ENCODE measurements at regions not wholly inside any gene's neighbourhood (a gene's known extent, or its start where the extent isn't known, plus 50 kb on each side); places are given as distances from the start of the nearest gene placed in this dataset.

- Histone ChIP-seq H3K4me3 (ENCODE audit: control insufficient read depth in 2 of 3, extremely low read depth in 1 of 3, insufficient read depth in 2 of 3, low read depth in 1 of 3, low read length in 3 of 3) (no peak overlapping the region), H3K9me1 (ENCODE audit: control insufficient read depth, extremely low read depth, insufficient read depth, low read length) (no peaks in the 10 kb centered on the region), H3K4me2 (ENCODE audit: control insufficient read depth, extremely low read depth, insufficient read depth, low read depth, low read length) (peak overlapping the region; percentile 42), H3K9me3 (ENCODE audit: control insufficient read depth, low read depth, low read length) (no peaks in the 10 kb centered on the region), H4K20me1 (ENCODE audit: control insufficient read depth, extremely low read depth, insufficient read depth, low read length) (no peaks in the 10 kb centered on the region), H3K9ac (ENCODE audit: control insufficient read depth, extremely low read depth, insufficient read depth, low read length) (no peak overlapping the region), H3K4me1 (ENCODE audit: control insufficient read depth, extremely low read depth, insufficient read depth, low read length) (peaks cover 14% of the 10 kb centered on the region), H2AFZ (ENCODE audit: control insufficient read depth, low read length) (peak overlapping the region; percentile 32), H3K27me3 (ENCODE audit: control insufficient read depth, extremely low read depth, insufficient read depth, low read length) (no peaks in the 10 kb centered on the region), H3K36me3 (ENCODE audit: control insufficient read depth in 2 of 2, extremely low read depth in 1 of 2, insufficient read depth in 2 of 2, low read length in 2 of 2) (no peaks in the 10 kb centered on the region), H3K27ac (ENCODE audit: control insufficient read depth, insufficient read depth, low read length) (peak overlapping the region; percentile 11), H3K79me2 (ENCODE audit: control insufficient read depth, insufficient read depth, low read length) (no peaks in the 10 kb centered on the region)
- TF ChIP-seq EZH2 (IDR thresholded peaks at IDR 0.05; ENCODE audit: low read length) (no peak), CTCF (optimal IDR thresholded peaks at IDR 0.05 in 1 of 3, IDR thresholded peaks at IDR 0.05 in 1 of 3, conservative IDR thresholded peaks at IDR 0.05 in 1 of 3; ENCODE audit: extremely low read depth in 1 of 3, insufficient read depth in 2 of 3, low read length in 3 of 3) (no peak)
- FAIRE-seq (peak; percentile 97), DNase-seq (ENCODE audit: low read depth, low spot score) (peak; percentile 30)
- dilution Hi-C loops (cut with MboI; ENCODE audit: extremely low pct_ligation_motif_present, low sequenced_read_pairs), result no loop called here
Observed at GRCh38 chr2:164388511-164388910, 232.8 kb downstream of the GRB14 start.

GRCh38 chr2:164386231-164386630 lies 235.1 kb downstream of the GRB14 start:
- H3K9ac ChIP-seq (ENCODE audit: control insufficient read depth, extremely low read depth, insufficient read depth, low read length), result no peak overlapping the region
- H3K9me3 ChIP-seq (ENCODE audit: control insufficient read depth, low read depth, low read length), result no peaks in the 10 kb centered on the region
- no peaks in the 10 kb centered on the region for H3K36me3 ChIP-seq (ENCODE audit: control insufficient read depth in 2 of 2, extremely low read depth in 1 of 2, insufficient read depth in 2 of 2, low read length in 2 of 2)
- no peaks in the 10 kb centered on the region for H3K9me1 ChIP-seq (ENCODE audit: control insufficient read depth, extremely low read depth, insufficient read depth, low read length)
- H3K4me3 ChIP-seq (ENCODE audit: control insufficient read depth in 2 of 3, extremely low read depth in 1 of 3, insufficient read depth in 2 of 3, low read depth in 1 of 3, low read length in 3 of 3), result no peak overlapping the region
- no peak for FAIRE-seq
- peaks cover 14% of the 10 kb centered on the region for H3K4me1 ChIP-seq (ENCODE audit: control insufficient read depth, extremely low read depth, insufficient read depth, low read length)
- H3K4me2 ChIP-seq (ENCODE audit: control insufficient read depth, extremely low read depth, insufficient read depth, low read depth, low read length), result no peak overlapping the region
- TF ChIP-seq CTCF (optimal IDR thresholded peaks at IDR 0.05 in 1 of 3, IDR thresholded peaks at IDR 0.05 in 1 of 3, conservative IDR thresholded peaks at IDR 0.05 in 1 of 3; ENCODE audit: extremely low read depth in 1 of 3, insufficient read depth in 2 of 3, low read length in 3 of 3) (no peak), EZH2 (IDR thresholded peaks at IDR 0.05; ENCODE audit: low read length) (no peak)
- no peak for DNase-seq (ENCODE audit: low read depth, low spot score)
- H3K27me3 ChIP-seq (ENCODE audit: control insufficient read depth, extremely low read depth, insufficient read depth, low read length), result no peaks in the 10 kb centered on the region
- no peak overlapping the region for H3K27ac ChIP-seq (ENCODE audit: control insufficient read depth, insufficient read depth, low read length)
- no peaks in the 10 kb centered on the region for H4K20me1 ChIP-seq (ENCODE audit: control insufficient read depth, extremely low read depth, insufficient read depth, low read length)
- dilution Hi-C loops (cut with MboI; ENCODE audit: extremely low pct_ligation_motif_present, low sequenced_read_pairs), result no loop called here
- H3K79me2 ChIP-seq (ENCODE audit: control insufficient read depth, insufficient read depth, low read length), result no peaks in the 10 kb centered on the region
- no peak overlapping the region for H2AFZ ChIP-seq (ENCODE audit: control insufficient read depth, low read length)
